Upper lobe of right lung (tissue), 1 donor: ENCODE measurements at regions not wholly inside any gene's neighbourhood (a gene's known extent, or its start where the extent isn't known, plus 50 kb on each side); places are given as distances from the start of the nearest gene placed in this dataset.

Experiments
- ATAC-seq: fragments of 200-7000 bp; cut with Tn5 transposase; one replicate; pipeline ENCODE4 v1.9.1; 2020; ENCODE audit warnings: mild to moderate bottlenecking, moderate library complexity
- DNase-seq: peaks from one replicate; pipeline ENCODE4 v3.0.0-alpha.2; 2020
- H3K27ac ChIP-seq: fragments of 200-600 bp; one replicate; pipeline ENCODE4 v1.8.0; 2022
- H3K27me3 ChIP-seq: fragments of 200-600 bp; one replicate; pipeline ENCODE4 v1.8.0; 2022; ENCODE audit warnings: mild to moderate bottlenecking
- H3K36me3 ChIP-seq: fragments of 200-600 bp; one replicate; pipeline ENCODE4 v1.8.0; 2022
- H3K4me1 ChIP-seq: fragments of 200-600 bp; one replicate; pipeline ENCODE4 v1.8.0; 2022
- H3K4me3 ChIP-seq: fragments of 200-600 bp; one replicate; pipeline ENCODE4 v1.8.0; 2022; ENCODE audit warnings: mild to moderate bottlenecking
- H3K9me3 ChIP-seq: fragments of 200-600 bp; one replicate; pipeline ENCODE4 v1.8.0; 2022
- intact Hi-C: fragments of 100-400 bp; cut with DNase I; formaldehyde crosslinking; loops from one replicate; pipeline ENCODE4 v1.11.0; 2022
- TF ChIP-seq, protein P1 (sequence below): fragments of 200-600 bp; IDR thresholded peaks from one replicate; pipeline ENCODE4 v1.8.0; 2022; ENCODE audit warnings: antibody characterized with exemption
- donor health status: DM: no; HTN: yes; CAD: no; lungs with severe emphysema.

GRCh38 chr1:212182579-212182978 is 102.6 kb upstream of the PPP2R5A start:
- no peaks in the 10 kb centered on the region for H3K9me3 ChIP-seq
- TF ChIP-seq, protein P1, sequence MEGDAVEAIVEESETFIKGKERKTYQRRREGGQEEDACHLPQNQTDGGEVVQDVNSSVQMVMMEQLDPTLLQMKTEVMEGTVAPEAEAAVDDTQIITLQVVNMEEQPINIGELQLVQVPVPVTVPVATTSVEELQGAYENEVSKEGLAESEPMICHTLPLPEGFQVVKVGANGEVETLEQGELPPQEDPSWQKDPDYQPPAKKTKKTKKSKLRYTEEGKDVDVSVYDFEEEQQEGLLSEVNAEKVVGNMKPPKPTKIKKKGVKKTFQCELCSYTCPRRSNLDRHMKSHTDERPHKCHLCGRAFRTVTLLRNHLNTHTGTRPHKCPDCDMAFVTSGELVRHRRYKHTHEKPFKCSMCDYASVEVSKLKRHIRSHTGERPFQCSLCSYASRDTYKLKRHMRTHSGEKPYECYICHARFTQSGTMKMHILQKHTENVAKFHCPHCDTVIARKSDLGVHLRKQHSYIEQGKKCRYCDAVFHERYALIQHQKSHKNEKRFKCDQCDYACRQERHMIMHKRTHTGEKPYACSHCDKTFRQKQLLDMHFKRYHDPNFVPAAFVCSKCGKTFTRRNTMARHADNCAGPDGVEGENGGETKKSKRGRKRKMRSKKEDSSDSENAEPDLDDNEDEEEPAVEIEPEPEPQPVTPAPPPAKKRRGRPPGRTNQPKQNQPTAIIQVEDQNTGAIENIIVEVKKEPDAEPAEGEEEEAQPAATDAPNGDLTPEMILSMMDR, result no peak
- H3K4me1 ChIP-seq, result peaks cover 33% of the 10 kb centered on the region
- intact Hi-C loops, result no loop called here
- DNase-seq (no peak), ATAC-seq (no peak)
- H3K27me3 ChIP-seq, result no peaks in the 10 kb centered on the region
- no peaks in the 10 kb centered on the region for H3K36me3 ChIP-seq
- no peak overlapping the region for H3K4me3 ChIP-seq
- H3K27ac ChIP-seq, result no peak overlapping the region

- peak overlapping the region; percentile 65 for H3K27ac ChIP-seq
Measured at GRCh38 chr1:212186427-212187207, 98.6 kb upstream of the PPP2R5A start.

GRCh38 chr1:212188599-212189351 is 96.4 kb upstream of the PPP2R5A start:
- no peak overlapping the region for H3K27ac ChIP-seq
- H3K9me3 ChIP-seq, result no peaks in the 10 kb centered on the region
- no peaks in the 10 kb centered on the region for H3K27me3 ChIP-seq
- TF ChIP-seq, protein P1, result no peak
- H3K4me3 ChIP-seq, result no peak overlapping the region
- H3K36me3 ChIP-seq, result no peaks in the 10 kb centered on the region
- DNase-seq (no peak), ATAC-seq (no peak)
- H3K4me1 ChIP-seq, result peaks cover 21% of the 10 kb centered on the region
- intact Hi-C loops, result no loop called here

More at GRCh38 chr1:212186427-212187207, 98.6 kb upstream of the PPP2R5A start:
- H3K36me3 ChIP-seq, result no peaks in the 10 kb centered on the region
- no peak for DNase-seq
- H3K4me1 ChIP-seq, result peaks cover 21% of the 10 kb centered on the region
- H3K27me3 ChIP-seq, result no peaks in the 10 kb centered on the region
- TF ChIP-seq, protein P1, result no peak
- ATAC-seq, result peak; percentile 85
- H3K9me3 ChIP-seq, result no peaks in the 10 kb centered on the region
- intact Hi-C loops, result no loop called here
- no peak overlapping the region for H3K4me3 ChIP-seq

- TF ChIP-seq, protein P1, result no peak
- intact Hi-C loops, result no loop called here
- no peaks in the 10 kb centered on the region for H3K27me3 ChIP-seq
- DNase-seq (no peak), ATAC-seq (peak; percentile 44)
- no peak overlapping the region for H3K27ac ChIP-seq
- no peaks in the 10 kb centered on the region for H3K9me3 ChIP-seq
- peaks cover 21% of the 10 kb centered on the region for H3K4me1 ChIP-seq
- H3K4me3 ChIP-seq, result no peak overlapping the region
- no peaks in the 10 kb centered on the region for H3K36me3 ChIP-seq
Measured at GRCh38 chr1:212189352-212189738, 95.9 kb upstream of the PPP2R5A start.

DNA sequence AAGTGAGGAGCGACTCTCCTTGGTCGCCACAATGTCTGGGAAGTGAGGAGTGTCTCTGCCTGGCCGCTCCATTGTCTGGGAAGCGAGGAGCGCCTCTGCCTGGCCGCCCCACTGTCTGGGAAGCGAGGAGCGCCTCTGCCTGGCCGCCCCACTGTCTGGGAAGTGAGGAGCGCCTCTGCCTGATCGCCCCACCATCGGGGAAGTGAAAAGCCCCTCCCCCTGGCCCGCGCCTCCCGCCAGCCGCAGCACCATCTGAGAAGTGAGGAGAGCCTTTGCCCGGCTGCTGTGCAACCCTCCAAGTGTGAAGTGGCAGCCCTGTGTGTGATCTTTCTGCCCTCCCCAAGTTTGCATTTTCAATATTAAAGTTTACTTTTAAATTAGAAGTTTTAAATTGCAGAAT is 95.0 kb upstream of the PPP2R5A start:
- intact Hi-C loops, result no loop called here
- no peak overlapping the region for H3K4me3 ChIP-seq
- no peaks in the 10 kb centered on the region for H3K9me3 ChIP-seq
- ATAC-seq (no peak), DNase-seq (no peak)
- H3K36me3 ChIP-seq, result no peaks in the 10 kb centered on the region
- TF ChIP-seq, protein P1, result no peak
- H3K27ac ChIP-seq, result no peak overlapping the region
- H3K4me1 ChIP-seq, result peaks cover 21% of the 10 kb centered on the region
- H3K27me3 ChIP-seq, result no peaks in the 10 kb centered on the region
